ENCODE measurements at regions not wholly inside any gene's neighbourhood (a gene's known extent, or its start where the extent isn't known, plus 50 kb on each side); places are given as distances from the start of the nearest gene placed in this dataset.

DNA sequence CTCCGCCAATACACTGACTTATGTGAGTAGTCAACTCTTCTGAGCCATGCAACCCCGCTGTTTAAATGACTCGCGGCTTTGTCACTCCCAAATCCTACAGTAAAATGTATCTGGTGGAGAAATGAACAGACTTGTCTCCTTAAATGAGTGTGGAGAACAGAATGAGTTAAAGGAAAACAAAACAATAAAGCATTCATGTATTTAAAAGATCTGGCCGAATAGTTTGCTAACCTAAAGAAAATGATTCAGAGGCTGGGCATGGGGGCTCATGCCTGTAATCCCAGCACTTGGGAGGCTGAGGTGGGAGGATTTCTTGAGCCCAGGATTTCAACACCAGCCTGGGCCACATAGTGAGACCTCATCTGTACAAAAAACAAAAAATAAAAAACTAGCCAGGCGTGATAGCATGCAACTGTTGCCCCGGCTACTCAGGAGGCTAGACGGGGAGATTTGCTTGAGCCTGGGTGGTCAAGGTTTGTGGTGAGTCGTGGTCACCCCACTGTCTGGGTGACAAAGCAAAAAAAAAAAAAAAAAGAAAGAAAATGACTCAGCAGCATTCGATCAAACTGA, 86.5 kb upstream of the PFKP start:
- DNase-seq, result no peak

DNA sequence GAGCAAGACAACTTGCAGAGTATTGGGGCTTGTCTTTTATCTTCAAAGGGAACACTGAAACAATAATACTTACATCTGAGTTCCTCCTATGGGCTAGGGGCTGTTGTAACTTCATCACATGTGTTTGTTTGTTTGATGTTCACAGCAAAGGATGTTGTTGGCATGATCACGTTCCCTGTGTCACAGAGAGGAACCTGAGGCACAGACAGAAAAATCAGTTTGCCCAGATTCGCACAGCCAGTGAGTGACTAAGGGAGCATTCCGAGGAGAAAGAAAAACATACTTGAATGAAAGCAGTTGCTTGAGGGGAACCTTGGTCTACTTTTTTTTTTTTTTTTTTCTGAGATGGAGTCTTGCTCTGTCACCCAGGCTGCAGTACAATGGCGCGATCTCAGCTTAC, 87.2 kb upstream of the PFKP start:
- no peak for DNase-seq

DNA sequence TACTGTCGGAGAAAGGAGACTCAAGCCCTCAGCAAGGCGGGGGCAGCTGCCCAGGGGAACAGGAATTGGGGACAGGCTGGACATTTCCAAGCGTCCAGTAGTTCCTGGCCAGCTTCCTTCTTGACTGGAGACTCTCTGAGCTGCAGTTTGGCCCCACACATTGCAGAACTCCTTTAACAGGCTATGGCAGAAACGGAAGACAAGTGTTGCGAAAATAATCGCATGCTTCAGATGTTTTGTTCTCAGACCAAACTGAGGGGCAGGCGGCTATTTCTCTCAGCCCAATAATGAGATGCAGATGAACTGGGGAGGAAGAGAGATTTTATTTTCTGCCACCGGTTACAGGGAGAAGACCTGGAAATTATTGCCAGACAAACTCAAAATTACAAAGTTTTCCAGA, 88.0 kb upstream of the PFKP start:
- no peak for DNase-seq

DNA sequence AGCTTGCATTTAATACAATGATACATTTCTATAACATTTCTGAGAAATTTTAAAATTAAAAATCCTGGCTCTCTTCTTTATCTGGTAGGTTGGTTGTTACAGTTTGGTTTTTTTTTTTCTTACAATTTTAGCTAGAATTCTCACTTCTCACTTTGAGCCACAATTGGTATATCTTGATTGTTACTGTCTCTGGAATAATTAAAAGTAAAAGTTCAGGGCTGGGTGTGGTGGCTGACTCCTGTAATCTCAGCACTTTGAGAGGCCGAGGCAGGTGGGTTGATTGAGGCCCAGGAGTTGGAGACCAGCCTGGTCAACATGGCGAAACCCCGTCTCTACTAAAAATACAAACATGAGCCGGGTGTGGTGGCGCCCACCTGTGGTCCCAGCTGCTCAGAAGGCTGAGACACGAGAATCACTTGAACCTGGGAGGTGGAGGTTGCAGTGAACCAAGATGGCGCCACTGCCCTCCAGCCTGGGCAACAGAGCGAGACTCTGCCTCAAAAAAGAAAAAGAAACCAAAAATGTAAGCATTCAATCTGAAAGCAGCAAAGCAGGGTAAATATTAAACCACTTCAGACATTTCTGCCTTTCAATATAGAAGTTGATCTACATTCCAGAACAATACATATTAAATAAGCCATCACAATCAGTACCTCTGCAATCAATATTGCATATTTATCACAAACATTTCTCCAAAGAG, 88.6 kb upstream of the PFKP start:
- no peak for DNase-seq

DNA sequence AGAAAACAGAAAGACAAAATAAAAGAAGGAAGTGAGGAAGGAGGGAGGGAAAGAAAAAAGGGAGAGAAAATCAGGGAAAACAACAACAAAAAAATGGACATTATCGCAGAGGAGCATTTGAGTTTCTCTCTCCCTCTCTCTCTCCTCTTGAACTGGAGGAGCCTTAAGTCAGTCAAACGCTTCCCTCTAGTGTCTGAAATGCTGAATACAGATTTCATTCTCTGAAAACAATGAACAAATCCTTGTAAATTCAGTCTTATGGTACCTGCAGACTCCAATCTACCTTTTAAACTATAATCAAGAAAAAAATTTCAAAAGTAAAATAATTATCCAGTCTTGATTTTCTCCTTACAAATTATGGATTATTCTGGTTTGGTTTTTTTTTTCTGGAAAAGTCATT, 89.2 kb upstream of the PFKP start:
- no peak for DNase-seq

DNA sequence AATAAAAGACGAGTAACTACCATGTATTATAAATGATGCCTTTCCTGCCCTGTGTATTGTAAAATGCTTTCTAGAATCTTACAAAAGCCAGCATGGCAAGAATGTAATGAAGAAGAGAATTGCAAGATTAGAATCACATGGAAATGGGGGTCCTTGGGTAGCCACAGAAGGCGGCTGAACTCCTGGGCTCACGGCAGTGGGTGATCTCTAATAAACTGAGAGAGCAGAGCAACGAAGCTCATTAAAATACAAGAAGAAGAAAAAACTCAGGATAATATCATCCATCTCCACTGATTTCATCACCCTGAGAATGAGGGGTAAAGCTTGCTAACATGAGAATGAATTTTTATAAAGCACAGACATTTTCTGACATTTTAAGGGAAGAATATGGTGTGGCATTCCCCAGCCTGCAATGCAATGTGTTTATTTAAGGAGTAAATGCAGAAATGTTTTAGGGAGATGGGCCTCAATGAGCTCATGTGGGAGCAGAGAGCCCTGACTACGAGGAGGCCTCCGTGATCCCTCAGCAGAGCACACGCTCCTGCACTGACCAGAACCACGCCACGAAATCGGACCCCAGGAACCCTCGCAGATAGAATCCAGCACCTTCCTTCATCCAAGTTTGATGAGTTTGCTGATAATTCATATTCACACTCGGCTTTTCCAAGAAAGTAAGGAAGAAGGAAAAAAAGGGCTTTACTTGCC, 92.7 kb upstream of the PFKP start:
- DNase-seq, result no peak

DNA sequence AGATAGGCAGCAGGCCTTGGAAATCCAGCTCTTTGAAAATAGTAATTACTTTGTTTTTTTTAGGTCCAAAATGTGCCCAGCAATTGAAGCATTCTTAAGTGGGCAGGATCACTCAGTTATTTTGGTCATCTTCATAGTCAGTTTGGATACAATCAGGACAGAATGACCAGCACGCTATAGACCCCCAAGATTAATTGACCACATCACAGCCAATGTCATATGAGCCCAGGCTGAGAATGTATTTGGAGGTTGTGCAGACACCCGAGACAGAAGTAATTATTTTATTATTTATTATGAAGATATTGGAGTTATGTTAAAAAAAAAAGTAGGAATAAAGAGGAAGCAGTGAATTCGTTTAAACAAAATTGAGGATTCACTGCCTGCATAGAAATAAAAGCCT, 93.3 kb upstream of the PFKP start:
- DNase-seq, result no peak

DNA sequence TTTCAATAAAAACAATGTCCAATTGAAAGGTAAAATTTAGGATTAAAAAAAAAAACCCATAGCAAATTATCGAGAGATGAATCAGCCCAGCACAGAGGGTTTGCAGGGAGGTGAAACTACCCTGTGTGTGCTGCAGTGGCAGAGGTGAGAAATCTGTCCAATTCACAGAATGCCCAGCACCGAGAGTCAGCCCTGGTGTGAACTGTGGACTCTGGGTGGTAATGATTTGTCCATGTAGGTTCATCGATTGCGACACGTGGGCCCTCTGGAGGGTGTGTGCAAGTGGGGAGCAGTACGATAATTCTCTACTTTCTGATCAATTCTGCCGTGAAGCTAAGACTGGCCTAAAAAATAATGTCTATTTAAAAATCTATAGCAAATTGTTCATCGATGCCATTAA, 94.5 kb upstream of the PFKP start:
- no peak for DNase-seq

DNA sequence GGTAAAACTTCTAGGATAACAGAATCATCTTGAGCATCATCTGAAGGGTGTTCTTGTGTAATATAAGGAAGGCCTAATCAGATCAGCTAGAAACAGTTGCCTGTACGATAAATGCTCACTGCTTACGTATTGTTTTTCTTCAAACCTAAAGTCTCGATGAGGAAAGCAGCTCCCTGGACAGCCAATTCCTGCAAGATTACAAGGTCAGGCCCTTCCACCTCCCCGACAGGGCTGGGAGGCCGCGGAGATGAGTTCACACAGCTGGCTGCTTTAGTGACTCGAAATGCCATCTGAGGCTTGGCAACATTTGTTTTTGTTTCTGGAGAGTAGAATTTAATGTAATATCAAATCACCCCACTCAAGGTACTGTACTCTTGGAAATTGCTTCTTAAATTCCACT, 95.1 kb upstream of the PFKP start:
- DNase-seq, result no peak

DNA sequence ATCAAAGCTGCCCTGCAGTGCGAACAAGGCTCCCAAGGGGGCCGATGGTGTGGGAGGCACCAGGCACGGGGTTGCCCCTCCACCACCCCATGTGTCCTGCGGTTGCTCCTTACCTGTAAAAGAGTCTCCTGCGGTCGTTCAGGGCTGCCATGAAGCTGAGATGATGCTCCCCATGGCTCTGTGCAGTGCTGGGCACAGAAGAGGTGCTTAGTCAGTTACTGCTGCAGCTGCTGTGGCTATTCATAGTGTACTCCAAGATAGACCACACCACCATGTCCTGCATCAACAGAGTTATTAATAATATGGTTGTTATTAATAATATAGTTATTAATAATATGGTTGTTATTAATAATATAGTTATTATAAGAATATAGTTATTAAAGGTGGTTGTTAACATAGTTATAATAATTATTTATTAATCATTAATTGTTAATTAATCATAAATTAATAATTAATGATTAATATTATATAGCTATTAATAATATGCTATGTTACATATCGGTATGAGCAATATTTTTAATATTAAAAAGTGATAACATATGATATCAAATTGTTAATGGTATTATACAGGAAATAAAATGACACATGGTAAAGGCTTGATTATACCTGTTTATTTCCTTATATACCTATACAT, 97.0 kb upstream of the PFKP start:
- DNase-seq, result no peak

DNA sequence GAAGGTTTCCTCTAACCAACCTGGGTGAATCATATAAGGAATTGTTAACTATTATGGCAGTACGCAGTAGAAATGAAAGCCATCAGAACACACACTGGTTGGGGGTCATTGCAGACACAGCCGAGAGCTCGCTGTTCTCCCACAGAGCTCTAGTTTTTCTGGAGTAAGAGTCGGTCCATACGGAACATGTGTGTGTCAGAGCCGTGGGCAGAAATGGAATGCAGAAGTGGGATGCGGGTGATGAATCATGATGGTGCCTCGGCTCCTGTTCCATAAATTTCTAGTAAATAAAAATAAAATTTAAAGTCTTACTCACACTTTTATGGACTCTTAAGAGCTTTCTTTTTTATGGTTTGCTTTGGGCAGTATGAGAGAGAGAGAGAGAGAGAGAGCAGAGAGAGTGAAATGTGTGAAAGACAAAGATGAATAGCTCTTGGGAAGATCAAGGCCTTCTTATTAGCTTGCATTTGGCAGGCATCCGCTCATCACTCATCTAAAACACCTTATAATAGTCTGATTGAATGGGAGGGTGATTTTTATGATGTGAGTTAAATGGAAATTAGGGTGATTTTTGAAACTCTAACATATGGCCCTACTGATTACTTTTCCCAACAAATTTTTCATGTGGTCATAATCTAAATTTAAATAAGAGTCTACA, 98.8 kb upstream of the PFKP start:
- no peak for DNase-seq

DNA sequence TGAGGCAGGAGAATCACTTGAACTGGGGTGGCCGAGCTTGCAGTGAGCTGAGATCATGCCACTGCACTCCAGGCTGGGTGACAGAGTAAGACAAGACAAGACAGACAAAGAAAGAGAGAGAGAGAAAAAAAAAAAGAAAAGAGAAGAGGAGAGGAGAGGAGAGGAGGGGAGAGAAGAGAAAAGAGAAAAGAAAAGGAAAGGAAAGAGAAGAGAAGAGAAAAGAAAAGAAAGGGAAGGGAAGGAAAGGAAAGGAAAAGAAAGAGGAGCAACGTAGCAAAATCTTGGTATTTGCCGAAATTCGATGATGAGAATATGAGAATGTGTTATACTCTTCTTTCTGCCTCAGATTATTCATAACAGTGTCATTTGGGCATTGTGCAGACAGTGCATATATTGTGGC, 101.2 kb upstream of the PFKP start:
- no peak for DNase-seq

DNA sequence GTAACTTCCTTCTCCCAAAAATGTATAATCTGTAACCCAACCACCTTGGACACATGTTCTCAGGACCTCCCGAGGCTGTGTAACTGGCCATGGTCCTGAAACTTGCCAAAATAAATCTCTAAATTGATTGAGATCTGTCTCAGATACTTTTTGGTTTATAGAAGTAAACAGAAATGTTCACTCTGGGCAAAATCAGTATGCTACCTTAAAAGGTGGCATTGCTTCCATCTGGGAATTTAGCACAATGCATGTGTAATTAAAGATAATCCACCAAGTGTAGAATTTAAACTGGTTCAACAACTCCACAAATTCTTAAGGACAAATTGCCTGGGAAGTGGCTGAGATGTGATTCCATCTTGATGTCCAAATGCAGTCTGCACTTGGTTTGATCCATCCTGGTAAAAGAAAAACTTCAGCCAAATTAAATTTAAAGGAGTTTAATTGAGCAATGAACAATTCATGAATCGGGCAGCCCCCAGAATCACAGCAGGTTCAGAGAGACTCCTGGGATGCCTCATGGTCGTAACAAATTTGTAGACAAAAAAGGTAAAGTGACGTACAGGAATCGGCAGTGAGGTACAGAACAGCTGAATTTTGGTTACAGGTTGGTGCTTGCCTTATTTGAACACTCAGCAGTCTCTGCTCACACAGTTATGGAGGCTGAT, 102.6 kb upstream of the PFKP start:
- no peak for DNase-seq

DNA sequence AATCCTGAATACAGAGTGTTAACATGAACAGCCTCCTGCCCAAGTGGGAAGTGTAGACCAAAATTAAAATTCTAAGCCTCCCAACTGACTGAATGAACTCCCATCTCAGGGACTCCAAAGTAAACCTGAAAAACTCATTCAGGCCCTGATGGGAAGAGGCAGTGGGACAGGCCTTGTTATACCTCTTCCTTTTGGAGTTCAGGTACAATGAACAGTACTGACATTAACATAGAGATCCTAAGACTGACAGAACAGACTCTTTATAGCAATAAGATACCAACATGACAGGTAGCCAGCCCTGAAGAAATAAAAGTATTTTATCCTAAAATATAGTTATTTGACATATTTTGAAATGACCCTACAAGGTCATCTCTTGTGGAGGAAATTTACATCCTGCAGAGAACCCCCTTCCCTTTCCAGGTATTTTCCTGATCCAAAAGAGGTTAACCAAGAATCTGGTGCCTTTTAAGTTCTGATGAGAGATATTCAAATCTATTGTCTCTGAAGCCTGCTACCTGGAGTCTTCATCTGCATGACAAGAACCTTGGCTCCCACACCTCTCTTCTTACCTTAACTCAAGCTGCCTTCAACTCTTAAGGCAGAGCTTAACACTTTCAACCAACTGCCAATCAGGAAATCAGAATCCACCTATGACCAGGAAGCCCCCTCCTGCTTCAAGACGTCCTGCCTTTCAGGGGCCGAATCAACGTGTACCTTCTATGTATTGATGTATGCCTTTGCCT, 103.3 kb upstream of the PFKP start:
- no peak for DNase-seq

DNA sequence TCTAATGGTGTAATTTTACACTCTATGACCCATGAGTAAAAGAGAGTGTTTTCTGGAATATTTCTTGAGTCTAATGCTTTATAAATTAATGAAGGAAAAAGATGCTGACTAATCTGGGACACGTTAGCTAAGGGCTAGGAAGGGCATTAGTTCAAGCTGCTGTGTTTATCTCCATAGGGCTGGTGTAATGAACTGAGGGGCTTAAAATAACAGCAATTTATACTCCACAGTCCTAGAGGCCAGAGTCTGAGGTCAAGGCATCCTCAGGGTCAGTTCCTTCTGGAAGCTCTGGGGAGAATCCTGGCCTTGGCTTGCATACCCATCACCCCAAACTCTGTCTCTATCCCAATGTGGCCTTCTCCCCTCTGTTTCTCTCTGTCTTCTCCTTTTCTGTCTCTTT, 105.2 kb upstream of the PFKP start:
- DNase-seq, result no peak

DNA sequence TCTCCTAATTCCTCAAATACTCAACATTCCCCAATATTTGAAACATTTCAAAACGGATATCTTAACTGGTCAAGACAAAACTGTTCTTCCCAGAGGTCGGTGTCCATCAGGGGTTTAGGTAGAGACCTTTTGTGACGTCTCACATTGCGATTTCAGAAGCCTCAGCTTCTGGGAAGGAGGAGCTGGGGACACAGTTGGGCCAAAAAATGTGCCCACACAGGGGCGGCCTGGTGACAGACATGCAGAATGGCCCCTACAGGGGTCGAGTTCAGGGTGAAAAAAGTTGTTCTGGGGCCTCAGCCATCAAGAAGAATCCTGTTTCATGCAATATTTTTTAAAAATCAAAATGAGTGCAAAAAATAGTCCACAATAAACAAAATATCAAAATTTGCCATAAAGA, 108.7 kb upstream of the PFKP start:
- DNase-seq, result no peak

DNA sequence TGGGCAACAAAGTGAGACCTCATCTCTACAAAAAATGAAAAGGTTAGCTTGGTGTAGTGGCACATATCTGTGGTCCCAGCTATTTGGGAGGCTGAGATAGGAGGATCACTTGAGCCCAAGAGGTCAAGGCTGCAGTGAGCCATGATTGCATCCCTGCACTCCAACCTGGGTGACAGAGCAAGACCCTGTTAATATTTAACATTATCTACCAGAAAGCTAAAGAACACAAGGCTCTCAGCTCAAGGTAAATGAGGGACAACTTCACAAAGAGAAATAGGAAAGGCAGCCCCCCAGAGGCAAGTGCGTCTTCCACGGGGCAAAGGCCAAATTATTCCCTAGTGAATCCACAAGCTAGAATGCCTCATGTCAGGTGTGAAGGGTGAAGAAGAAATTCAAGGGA, 109.6 kb upstream of the PFKP start:
- no peak for DNase-seq

DNA sequence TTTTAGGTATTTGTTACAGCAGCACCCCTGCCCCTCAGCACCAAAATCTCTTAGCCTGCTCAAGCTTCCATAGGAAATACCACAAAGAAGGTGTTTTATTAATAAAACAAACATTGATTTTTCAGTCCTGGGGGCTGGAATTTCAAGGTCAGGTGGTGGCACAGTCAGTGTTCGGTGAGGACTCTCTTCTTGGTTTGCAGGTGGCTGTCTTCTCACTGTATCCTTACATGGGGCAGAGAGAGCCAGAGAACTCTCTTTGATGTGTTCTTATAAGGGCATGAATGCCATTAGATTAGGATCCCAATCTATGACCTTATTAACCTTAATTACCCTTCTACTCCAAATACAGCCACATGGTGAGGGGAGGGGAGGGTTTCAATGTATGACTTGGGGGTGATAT, 112.3 kb upstream of the PFKP start:
- DNase-seq, result no peak

DNA sequence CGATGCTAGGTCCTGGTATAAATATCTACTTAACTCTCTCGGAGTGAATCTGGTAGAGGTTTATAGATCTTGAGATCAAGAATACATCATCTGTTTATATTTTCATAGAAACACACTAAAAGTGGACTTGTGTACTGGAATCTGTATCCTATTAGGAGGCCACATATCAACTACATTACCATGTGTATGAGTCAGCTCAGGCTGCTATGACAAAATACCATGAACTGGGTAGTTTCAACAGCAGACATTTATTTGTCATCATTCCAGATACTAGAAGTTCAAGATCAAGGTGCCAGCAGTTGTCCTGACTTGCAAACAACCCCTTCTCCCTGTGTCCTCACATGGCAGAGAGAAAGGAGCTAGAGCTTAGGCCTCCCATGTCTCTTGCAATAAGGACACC, 113.9 kb upstream of the PFKP start:
- no peak for DNase-seq

DNA sequence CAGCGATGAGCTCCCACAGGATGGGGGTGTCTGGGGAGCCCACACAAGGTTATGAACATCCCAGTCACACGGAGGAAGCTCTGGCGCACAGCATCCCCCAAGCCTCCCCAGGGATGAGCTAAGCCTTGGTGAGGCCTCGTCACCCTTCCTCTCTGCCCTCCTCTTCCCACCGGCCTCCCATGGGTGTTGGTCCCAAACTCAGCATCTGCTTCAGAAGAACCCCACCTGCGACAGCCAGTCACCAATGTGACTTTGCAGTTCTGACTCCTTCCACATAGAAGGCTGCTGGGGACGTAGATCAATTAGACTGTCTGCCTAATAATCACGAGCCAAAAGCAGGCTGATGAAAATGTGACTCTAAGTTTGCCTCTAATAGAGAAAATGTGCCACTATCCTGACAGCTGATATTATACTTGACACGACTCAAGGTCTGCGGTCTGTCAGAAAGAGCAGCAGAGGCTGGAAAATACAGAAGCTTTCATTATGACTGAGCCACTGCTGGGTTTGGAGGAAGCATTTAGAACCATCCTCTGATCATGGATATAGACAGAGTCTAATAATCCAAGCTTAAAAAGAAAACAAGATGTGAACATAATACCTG, 116.0 kb upstream of the PFKP start:
- no peak for DNase-seq

DNA sequence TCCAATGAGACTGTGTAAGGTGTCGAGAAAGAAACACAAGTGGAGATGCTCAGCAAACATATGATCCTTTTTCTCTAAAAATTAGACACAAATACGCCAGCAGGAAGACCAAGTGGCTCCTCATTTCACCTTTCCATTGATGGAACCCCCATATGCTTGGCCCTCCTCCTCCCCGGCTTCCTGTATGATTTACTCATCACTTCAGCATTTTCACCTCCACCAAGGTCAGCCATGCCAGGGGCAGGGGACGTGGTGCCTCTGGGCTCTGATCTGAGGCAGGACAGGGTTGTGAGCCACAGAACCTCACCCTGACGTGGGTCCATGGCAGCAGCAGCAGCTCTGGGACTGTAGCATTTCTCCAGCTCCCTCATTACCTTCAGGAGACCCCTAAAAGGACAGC, 116.8 kb upstream of the PFKP start:
- no peak for DNase-seq

DNA sequence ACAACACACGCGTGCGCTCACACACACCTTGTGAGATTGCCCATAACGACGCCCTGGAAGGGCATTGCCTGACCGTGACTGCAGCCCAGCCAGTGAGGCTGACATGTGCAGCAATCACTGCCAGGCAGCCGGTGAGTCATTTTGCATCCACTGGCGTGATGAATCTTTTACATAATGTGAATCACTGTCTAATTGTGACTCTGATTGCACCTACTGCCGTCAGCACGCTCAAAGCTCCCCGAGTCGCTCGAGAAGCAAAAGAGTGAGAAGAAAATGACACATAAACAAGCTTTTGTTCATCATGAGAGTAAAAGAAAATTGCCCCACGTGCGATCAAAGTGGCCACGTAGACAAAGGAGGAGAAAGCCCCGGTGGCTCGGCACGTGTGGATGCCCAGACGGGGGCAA, 117.4 kb upstream of the PFKP start:
- peak; percentile 50 for DNase-seq

Measured in activated CD4-positive, CD25-positive, alpha-beta regulatory T cell treated with anti-CD3 and anti-CD28 coated beads, Interleukin-2, amount 50 U/mL, for 72 hours (primary cell).